Tibial artery (tissue), 4 donors: ENCODE measurements at regions not wholly inside any gene's neighbourhood (a gene's known extent, or its start where the extent isn't known, plus 50 kb on each side); places are given as distances from the start of the nearest gene placed in this dataset.

ENCODE experiments used
- DNase-seq, 2 donors: peaks; one replicate each; pipeline ENCODE4 v3.0.0-alpha.2; 2019
- H3K27ac ChIP-seq, 2 donors: fragments of 200-600 bp; sonication (generic) in 1 of 2; 1 replicate in 1 of 2; 2 replicates in 1 of 2; pipeline ENCODE4 v1.5.1; 2018 to 2019; ENCODE audit warnings: mild to moderate bottlenecking in 1 of 2
- H3K27me3 ChIP-seq, 2 donors: fragments of 200-600 bp; sonication (generic) in 1 of 2; one replicate each; pipeline versions ENCODE4 v1.5.1 to v1.6.0; 2016 to 2019
- H3K36me3 ChIP-seq, 3 donors: fragments of 200-600 bp; sonication (generic) in 2 of 3; one replicate each; pipeline ENCODE4 v1.5.1; 2016 to 2019; ENCODE audit warnings: mild to moderate bottlenecking in 2 of 3
- H3K4me1 ChIP-seq, 4 donors: fragments of 200-600 bp; sonication (generic) in 2 of 4; 1 replicate in 3 of 4; 2 replicates in 1 of 4; pipeline ENCODE4 v1.5.1; 2016 to 2019
- H3K4me3 ChIP-seq, 2 donors: fragments of 200-600 bp; sonication (generic) in 1 of 2; 1 replicate in 1 of 2; 2 replicates in 1 of 2; pipeline ENCODE4 v1.5.1; 2018 to 2019; ENCODE audit warnings: mild to moderate bottlenecking in 2 of 2
- H3K9me3 ChIP-seq, 3 donors: fragments of 200-600 bp; sonication (generic) in 1 of 3; one replicate each; pipeline ENCODE4 v1.5.1; 2016 to 2019
- intact Hi-C: fragments of 100-400 bp; cut with DNase I; formaldehyde crosslinking; loops from one replicate; pipeline ENCODE4 v1.15.0; 2023; ENCODE audit warnings: low total_unique reads
- TF ChIP-seq, protein P1 (sequence below), 2 experiments: fragments of 200-600 bp in 1 of 2; fragments of 450-650 bp in 1 of 2; IDR thresholded peaks; one replicate each; pipeline ENCODE4 v1.5.1; 2017 to 2019; ENCODE audit warnings: antibody characterized with exemption in 2 of 2, mild to moderate bottlenecking in 1 of 2, moderate library complexity in 1 of 2

DNA sequence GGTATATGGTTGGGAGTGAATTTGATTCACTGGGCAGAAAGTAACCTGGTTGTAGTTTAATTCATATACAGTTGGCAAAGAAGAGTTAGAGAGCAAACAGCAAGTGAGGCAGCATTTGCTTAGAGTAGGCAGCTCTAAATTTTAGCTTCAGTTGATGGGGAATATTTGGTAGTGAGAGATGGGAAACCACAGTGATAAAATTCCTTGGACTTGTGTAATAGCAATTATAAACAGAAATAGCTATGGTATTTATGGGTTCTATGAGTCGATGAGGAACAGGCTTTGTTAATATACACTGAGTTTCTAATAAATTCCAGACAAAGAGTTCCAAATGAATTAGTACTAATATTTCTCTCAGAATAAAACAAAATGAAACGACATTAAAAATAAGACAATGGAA lies 894.0 kb downstream of the ROBO2 start:
- H3K9me3 ChIP-seq, result no peaks in the 10 kb centered on the region
- H3K4me1 ChIP-seq, result no peaks in the 10 kb centered on the region
- intact Hi-C loops, result no loop called here
- no peak for DNase-seq
- H3K36me3 ChIP-seq, result no peaks in the 10 kb centered on the region
- no peak overlapping the region for H3K4me3 ChIP-seq
- TF ChIP-seq, protein P1, sequence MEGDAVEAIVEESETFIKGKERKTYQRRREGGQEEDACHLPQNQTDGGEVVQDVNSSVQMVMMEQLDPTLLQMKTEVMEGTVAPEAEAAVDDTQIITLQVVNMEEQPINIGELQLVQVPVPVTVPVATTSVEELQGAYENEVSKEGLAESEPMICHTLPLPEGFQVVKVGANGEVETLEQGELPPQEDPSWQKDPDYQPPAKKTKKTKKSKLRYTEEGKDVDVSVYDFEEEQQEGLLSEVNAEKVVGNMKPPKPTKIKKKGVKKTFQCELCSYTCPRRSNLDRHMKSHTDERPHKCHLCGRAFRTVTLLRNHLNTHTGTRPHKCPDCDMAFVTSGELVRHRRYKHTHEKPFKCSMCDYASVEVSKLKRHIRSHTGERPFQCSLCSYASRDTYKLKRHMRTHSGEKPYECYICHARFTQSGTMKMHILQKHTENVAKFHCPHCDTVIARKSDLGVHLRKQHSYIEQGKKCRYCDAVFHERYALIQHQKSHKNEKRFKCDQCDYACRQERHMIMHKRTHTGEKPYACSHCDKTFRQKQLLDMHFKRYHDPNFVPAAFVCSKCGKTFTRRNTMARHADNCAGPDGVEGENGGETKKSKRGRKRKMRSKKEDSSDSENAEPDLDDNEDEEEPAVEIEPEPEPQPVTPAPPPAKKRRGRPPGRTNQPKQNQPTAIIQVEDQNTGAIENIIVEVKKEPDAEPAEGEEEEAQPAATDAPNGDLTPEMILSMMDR (IDR thresholded peaks at IDR 0.05), result no peak
- no peaks in the 10 kb centered on the region for H3K27me3 ChIP-seq
- no peak overlapping the region for H3K27ac ChIP-seq

DNA sequence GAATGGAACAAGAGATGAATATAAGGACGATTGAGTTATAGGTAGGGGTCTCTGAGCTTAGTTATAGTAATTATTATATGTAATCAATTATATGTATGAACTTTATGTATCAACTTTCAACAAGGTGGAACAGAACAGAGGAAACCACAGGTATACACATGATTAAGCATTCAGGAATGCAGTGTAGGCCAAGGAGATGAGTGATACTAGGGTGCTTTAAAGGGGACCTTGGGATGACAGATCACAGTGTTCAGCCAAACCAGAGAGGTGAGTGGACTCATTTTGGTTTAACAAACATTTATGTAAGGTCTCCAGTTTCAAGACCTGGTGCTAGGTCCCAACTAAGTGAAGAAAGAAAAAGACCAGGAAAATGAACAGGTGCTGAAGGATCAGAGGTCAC lies 895.5 kb downstream of the ROBO2 start:
- no peak for DNase-seq
- H3K36me3 ChIP-seq, result no peaks in the 10 kb centered on the region
- no peaks in the 10 kb centered on the region for H3K27me3 ChIP-seq
- H3K4me3 ChIP-seq, result no peak overlapping the region
- intact Hi-C loops, result no loop called here
- TF ChIP-seq, protein P1 (IDR thresholded peaks at IDR 0.05), result no peak
- no peaks in the 10 kb centered on the region for H3K4me1 ChIP-seq
- no peak overlapping the region for H3K27ac ChIP-seq
- no peaks in the 10 kb centered on the region for H3K9me3 ChIP-seq

DNA sequence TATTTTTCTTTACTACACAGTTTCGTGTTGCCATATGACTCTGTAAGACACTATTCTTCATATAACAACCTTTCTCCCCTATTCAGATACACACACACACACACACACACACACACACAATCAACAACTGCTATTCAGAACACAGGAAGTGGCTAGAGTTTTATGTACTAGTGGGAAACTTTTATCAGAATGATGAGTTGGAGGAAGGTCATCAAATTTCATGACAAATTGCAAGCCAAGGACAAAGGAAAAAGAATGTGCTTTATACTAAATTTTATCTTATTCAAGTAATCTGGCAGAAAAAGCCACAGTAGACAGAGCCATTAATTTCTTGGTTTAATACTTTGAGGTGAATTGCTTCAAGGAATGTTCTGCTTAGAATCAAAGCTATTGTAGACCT lies 899.8 kb downstream of the ROBO2 start:
- TF ChIP-seq, protein P1 (IDR thresholded peaks at IDR 0.05), result no peak
- DNase-seq, result no peak
- Histone ChIP-seq H3K4me3 (no peak overlapping the region), H3K27ac (no peak overlapping the region), H3K9me3 (no peaks in the 10 kb centered on the region), H3K27me3 (no peaks in the 10 kb centered on the region), H3K4me1 (no peaks in the 10 kb centered on the region), H3K36me3 (no peaks in the 10 kb centered on the region)
- intact Hi-C loops, result no loop called here

DNA sequence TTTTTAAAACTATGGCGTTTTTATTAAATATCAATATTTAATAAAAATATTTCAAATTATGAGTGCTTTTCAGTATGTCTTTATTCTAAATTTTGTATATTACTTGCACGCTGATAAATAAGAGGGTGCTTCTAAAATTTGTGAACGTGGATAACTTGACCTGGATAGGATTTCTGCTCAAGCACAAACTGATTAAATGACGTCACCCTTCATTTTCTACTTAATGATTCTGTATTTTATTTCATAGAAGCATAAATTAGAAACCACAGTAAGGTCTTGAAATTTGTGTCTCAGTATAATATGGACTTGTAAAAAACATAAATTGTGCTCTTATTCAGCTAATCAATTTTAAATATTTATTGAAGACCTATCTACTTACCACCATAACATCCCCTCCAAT lies 903.7 kb downstream of the ROBO2 start:
- H3K9me3 ChIP-seq, result no peaks in the 10 kb centered on the region
- no peak overlapping the region for H3K27ac ChIP-seq
- TF ChIP-seq, protein P1 (IDR thresholded peaks at IDR 0.05), result no peak
- no peaks in the 10 kb centered on the region for H3K4me1 ChIP-seq
- intact Hi-C loops, result no loop called here
- no peak overlapping the region for H3K4me3 ChIP-seq
- DNase-seq, result no peak
- no peaks in the 10 kb centered on the region for H3K36me3 ChIP-seq
- H3K27me3 ChIP-seq, result no peaks in the 10 kb centered on the region

DNA sequence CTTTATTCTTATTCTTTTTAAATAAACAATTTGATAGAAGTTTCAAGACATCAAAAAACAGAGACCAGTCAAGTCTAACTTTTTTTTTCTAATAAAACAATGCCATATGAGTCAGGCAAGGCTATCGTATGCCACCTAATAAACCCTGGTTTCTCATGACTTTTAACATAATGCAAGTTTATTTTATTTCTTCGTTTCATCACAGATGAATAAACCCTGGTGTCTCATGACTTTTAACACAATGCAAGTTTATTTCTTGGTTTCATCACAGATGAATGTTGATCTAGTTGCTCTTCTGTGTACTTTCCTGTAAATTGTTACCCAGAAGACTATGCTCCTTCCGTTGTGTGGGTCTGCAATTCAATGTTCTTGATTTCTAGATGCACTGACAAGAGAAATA lies 905.4 kb downstream of the ROBO2 start:
- H3K4me3 ChIP-seq, result no peak overlapping the region
- H3K4me1 ChIP-seq, result no peaks in the 10 kb centered on the region
- no peak for DNase-seq
- H3K36me3 ChIP-seq, result no peaks in the 10 kb centered on the region
- no peaks in the 10 kb centered on the region for H3K27me3 ChIP-seq
- H3K9me3 ChIP-seq, result no peaks in the 10 kb centered on the region
- no peak overlapping the region for H3K27ac ChIP-seq
- TF ChIP-seq, protein P1 (IDR thresholded peaks at IDR 0.05), result no peak
- intact Hi-C loops, result no loop called here

DNA sequence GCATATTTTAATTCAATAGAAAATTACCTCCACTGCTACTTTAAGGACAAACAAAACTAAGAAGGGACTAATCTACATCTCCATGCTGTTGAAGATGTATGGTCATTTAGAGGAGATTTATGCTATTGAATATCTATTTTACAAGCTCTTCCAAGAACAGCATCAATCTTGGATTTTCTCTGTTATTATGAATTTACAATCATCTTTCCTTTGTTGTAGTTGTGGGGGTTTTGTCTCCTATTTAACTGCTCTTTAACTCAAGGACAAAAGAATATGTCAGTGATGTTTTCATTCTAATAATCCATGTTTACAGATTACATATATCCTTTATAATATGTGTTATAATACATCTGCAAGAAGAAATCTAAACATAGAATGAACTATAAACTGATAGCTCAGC lies 907.8 kb downstream of the ROBO2 start:
- Histone ChIP-seq H3K27ac (no peak overlapping the region), H3K4me1 (no peaks in the 10 kb centered on the region), H3K36me3 (no peaks in the 10 kb centered on the region), H3K27me3 (no peaks in the 10 kb centered on the region), H3K9me3 (peaks cover 0 to 3% (median 0%) of the 10 kb centered on the region in 3 donors), H3K4me3 (no peak overlapping the region)
- intact Hi-C loops, result no loop called here
- no peak for DNase-seq
- TF ChIP-seq, protein P1 (IDR thresholded peaks at IDR 0.05), result no peak
